Activated CD8-positive, alpha-beta T cell treated with anti-CD3 and anti-CD28 coated beads for 36 hours (primary cell): ENCODE measurements at regions not wholly inside any gene's neighbourhood (a gene's known extent, or its start where the extent isn't known, plus 50 kb on each side); places are given as distances from the start of the nearest gene placed in this dataset.

Source experiments
- ATAC-seq: fragments of 200-7000 bp; cut with Tn5 transposase; one replicate; pipeline ENCODE4 v1.10.0; 2021; ENCODE audit warnings: mild to moderate bottlenecking, moderate library complexity
- CTCF ChIA-PET: fragments of 350-600 bp; sonication (Branson Sonifier 250); formaldehyde crosslinking; loops from one replicate; lab custom pipeline; 2021; ENCODE audit warnings: antibody characterized with exemption; lab: Charles Lee
- POLR2A ChIA-PET: fragments of 350-600 bp; sonication (Branson Sonifier 250); formaldehyde crosslinking; loops from one replicate; lab custom pipeline; 2021; ENCODE audit warnings: antibody characterized with exemption; lab: Charles Lee
- DNase-seq: peaks from one replicate; pipeline ENCODE4 v3.0.0-alpha.2; 2020
- H3K27ac Mint-ChIP-seq: one replicate; pipeline ENCODE4 v1.8.0; 2021; ENCODE audit warnings: mild to moderate bottlenecking, mixed read lengths
- H3K27me3 Mint-ChIP-seq: one replicate; pipeline ENCODE4 v1.8.0; 2021; ENCODE audit warnings: mixed read lengths
- H3K36me3 Mint-ChIP-seq: one replicate; pipeline ENCODE4 v1.8.0; 2021; ENCODE audit warnings: low read depth, mixed read lengths
- H3K4me1 Mint-ChIP-seq: one replicate; pipeline ENCODE4 v1.8.0; 2021; ENCODE audit warnings: low read depth, mixed read lengths
- H3K4me3 Mint-ChIP-seq: one replicate; pipeline ENCODE4 v1.8.0; 2021; ENCODE audit warnings: mild to moderate bottlenecking, moderate library complexity, mixed read lengths
- H3K9me3 Mint-ChIP-seq: one replicate; pipeline ENCODE4 v1.8.0; 2021; ENCODE audit warnings: mixed read lengths
- CTCF ChIP-seq: fragments of 200-600 bp; IDR thresholded peaks from one replicate; pipeline ENCODE4 v1.8.0; 2022; ENCODE audit warnings: antibody characterized with exemption, mild to moderate bottlenecking
- intact Hi-C: fragments of 100-400 bp; cut with micrococcal nuclease; formaldehyde crosslinking; loops from one replicate; pipeline ENCODE4 v1.10.0; 2022

GRCh38 chr6:40319124-40319523 is 268.0 kb downstream of the LRFN2 start:
- H3K27me3 Mint-ChIP-seq = peaks cover 8% of the 10 kb centered on the region
- DNase-seq (no peak), ATAC-seq (no peak)
- H3K4me3 Mint-ChIP-seq = no peak overlapping the region
- ChIA-PET POLR2A (no interaction called here), CTCF (no interaction called here)
- peaks cover 3% of the 10 kb centered on the region for H3K9me3 Mint-ChIP-seq
- intact Hi-C loops = no loop called here
- no peaks in the 10 kb centered on the region for H3K36me3 Mint-ChIP-seq
- H3K4me1 Mint-ChIP-seq = no peaks in the 10 kb centered on the region
- H3K27ac Mint-ChIP-seq = no peak overlapping the region
- TF ChIP-seq CTCF = no peak

- intact Hi-C loops = no loop called here
- CTCF ChIA-PET = no interaction called here
- POLR2A ChIA-PET = no interaction called here
These were observed 272.1 kb downstream of the LRFN2 start for GRCh38 chr6:40315060-40315459.

GRCh38 chr6:40313582-40313981 is 273.6 kb downstream of the LRFN2 start:
- Mint-ChIP-seq H3K27ac (no peak overlapping the region), H3K36me3 (no peaks in the 10 kb centered on the region), H3K27me3 (peaks cover 7% of the 10 kb centered on the region), H3K9me3 (no peaks in the 10 kb centered on the region), H3K4me3 (no peak overlapping the region), H3K4me1 (no peaks in the 10 kb centered on the region)
- ChIA-PET CTCF (no interaction called here), POLR2A (no interaction called here)
- no peak for DNase-seq
- intact Hi-C loops = no loop called here
- no peak for ATAC-seq
- TF ChIP-seq CTCF = no peak

More at GRCh38 chr6:40315060-40315459, 272.1 kb downstream of the LRFN2 start:
- Mint-ChIP-seq H3K9me3 (peaks cover 3% of the 10 kb centered on the region), H3K27ac (no peak overlapping the region), H3K27me3 (peaks cover 5% of the 10 kb centered on the region), H3K4me3 (no peak overlapping the region), H3K4me1 (no peaks in the 10 kb centered on the region), H3K36me3 (no peaks in the 10 kb centered on the region)
- no peak for TF ChIP-seq CTCF
- no peak for DNase-seq
- no peak for ATAC-seq

- DNase-seq (no peak), ATAC-seq (no peak)
- ChIA-PET CTCF (interaction anchor here (1.3 kb wide), 2 partner anchors 11 to 13 kb away, joined by 3 to 4 read pairs; no protein-coding TSS in a partner anchor), POLR2A (interaction anchor here (0.8 kb wide), 1 partner anchor 120 kb away, joined by 3 read pairs; no protein-coding TSS in a partner anchor)
- Mint-ChIP-seq H3K27me3 (peaks cover 14% of the 10 kb centered on the region), H3K27ac (no peak overlapping the region), H3K4me1 (no peaks in the 10 kb centered on the region), H3K9me3 (no peaks in the 10 kb centered on the region), H3K36me3 (no peaks in the 10 kb centered on the region), H3K4me3 (no peak overlapping the region)
- no peak for TF ChIP-seq CTCF
- intact Hi-C loops = no loop called here
These were observed 274.8 kb downstream of the LRFN2 start for GRCh38 chr6:40312213-40313015.
